Spleen (tissue), 7 donors: ENCODE measurements at regions not wholly inside any gene's neighbourhood (a gene's known extent, or its start where the extent isn't known, plus 50 kb on each side); places are given as distances from the start of the nearest gene placed in this dataset.

ENCODE experiments used
- CTCF ChIP-seq, 11 experiments: fragments of 200-600 bp in 7 of 11; fragments of 450-650 bp in 4 of 11; sonication (generic) in 4 of 11; IDR thresholded peaks in 8 of 11; conservative IDR thresholded peaks in 3 of 11; 1 replicate in 7 of 11; 2 replicates in 4 of 11; pipeline versions ENCODE4 v1.4.0 to v1.8.0; 2016 to 2021; ENCODE audit warnings: antibody characterized with exemption in 11 of 11, inconsistent platforms in 4 of 11, mild to moderate bottlenecking in 1 of 11
- POLR2A ChIP-seq, 3 donors: fragments of 450-650 bp; IDR thresholded peaks; one replicate each; pipeline ENCODE4 v1.5.1; 2017; ENCODE audit warnings: antibody characterized with exemption in 3 of 3, mild to moderate bottlenecking in 1 of 3
- POLR2AphosphoS5 ChIP-seq, 3 donors: sonication (generic); formaldehyde crosslinking; IDR thresholded peaks; one replicate each; pipeline ENCODE4 v1.5.1; 2017; ENCODE audit warnings: antibody characterized with exemption in 3 of 3
- donor health status: DM: no; HTN: no; CAD: no; lungs with moderate emphysema.
- donor health status: DM: no; HTN: no; CAD: no.
- donor health status: DM: no; HTN: no; CAD: no.

- TF ChIP-seq CTCF (IDR thresholded peaks at IDR 0.05 in 8 of 11, conservative IDR thresholded peaks at IDR 0.05 in 3 of 11) = peak in 3 of 11 experiments; percentile 9 to 27 (median 13)
- no peak for TF ChIP-seq POLR2A (IDR thresholded peaks at IDR 0.05)
- TF ChIP-seq POLR2AphosphoS5 (IDR thresholded peaks at IDR 0.05) = no peak
Measured at GRCh38 chr15:53384417-53384816, 375.0 kb downstream of the WDR72 start.
